Esophagus muscularis mucosa (tissue), 3 donors: ENCODE measurements at regions not wholly inside any gene's neighbourhood (a gene's known extent, or its start where the extent isn't known, plus 50 kb on each side); places are given as distances from the start of the nearest gene placed in this dataset.

Source experiments
- CTCF ChIP-seq, 3 experiments: fragments of 200-600 bp in 2 of 3; fragments of 450-650 bp in 1 of 3; sonication (generic) in 2 of 3; IDR thresholded peaks; one replicate each; pipeline ENCODE4 v1.5.1; 2017 to 2019; ENCODE audit warnings: antibody characterized with exemption in 3 of 3, mild to moderate bottlenecking in 2 of 3, moderate library complexity in 1 of 3
- POLR2A ChIP-seq: fragments of 450-650 bp; IDR thresholded peaks from one replicate; pipeline ENCODE4 v1.6.1; 2017; ENCODE audit warnings: antibody characterized with exemption, moderate library complexity, mild to moderate bottlenecking, low read depth
- POLR2AphosphoS5 ChIP-seq, 2 donors: sonication (generic); formaldehyde crosslinking; IDR thresholded peaks; one replicate each; pipeline ENCODE4 v1.6.1; 2017; ENCODE audit warnings: antibody characterized with exemption in 2 of 2

- TF ChIP-seq POLR2A (no peak), CTCF (IDR thresholded peaks at IDR 0.05) (no peak), POLR2AphosphoS5 (IDR thresholded peaks at IDR 0.05) (no peak)
These were observed 405.3 kb upstream of the PRMT6 start for GRCh38 chr1:106651028-106651762.
